Body of pancreas (tissue), 4 donors: ENCODE measurements at regions not wholly inside any gene's neighbourhood (a gene's known extent, or its start where the extent isn't known, plus 50 kb on each side); places are given as distances from the start of the nearest gene placed in this dataset.

Experiments used
- CTCF ChIP-seq, 7 experiments: fragments of 450-650 bp in 4 of 7; fragments of 200-600 bp in 3 of 7; sonication (generic) in 3 of 7; IDR thresholded peaks; one replicate each; pipeline ENCODE4 v1.5.1; 2016 to 2019; ENCODE audit warnings: antibody characterized with exemption in 7 of 7
- POLR2A ChIP-seq, 3 donors: fragments of 450-650 bp; IDR thresholded peaks; one replicate each; pipeline ENCODE4 v1.6.1; 2016; ENCODE audit warnings: antibody characterized with exemption in 3 of 3, mild to moderate bottlenecking in 2 of 3

- no peak for TF ChIP-seq CTCF (IDR thresholded peaks at IDR 0.05)
- TF ChIP-seq POLR2A (IDR thresholded peaks at IDR 0.05), result no peak
Measured at GRCh38 chr5:33268374-33268773, 172.4 kb upstream of the TARS1 start.
